ENCODE measurements at regions not wholly inside any gene's neighbourhood (a gene's known extent, or its start where the extent isn't known, plus 50 kb on each side); places are given as distances from the start of the nearest gene placed in this dataset.

DNA sequence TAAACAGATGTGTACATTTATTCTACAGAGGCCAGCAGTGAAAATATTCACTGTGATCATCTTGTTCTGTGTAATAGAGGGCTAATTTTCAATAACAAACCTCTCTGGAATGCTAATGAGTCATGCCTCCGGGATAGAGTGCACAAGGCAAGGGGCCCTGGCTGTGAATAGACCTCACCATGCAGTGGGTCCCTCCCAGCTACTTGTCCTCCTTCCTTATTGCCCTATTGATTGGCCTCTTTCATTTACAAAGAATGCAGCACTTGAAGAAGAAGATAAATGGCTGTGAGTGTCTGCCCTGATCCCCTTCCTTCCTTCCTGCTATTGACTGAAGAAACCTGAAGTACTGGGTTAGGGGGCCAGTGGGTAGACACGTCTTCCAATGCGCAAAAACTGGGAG, 436.3 kb downstream of the WDR72 start:
- TF ChIP-seq CTCF (IDR thresholded peaks at IDR 0.05; ENCODE audit: low read length), result no peak
- no peak for TF ChIP-seq EZH2 (optimal IDR thresholded peaks at IDR 0.05; ENCODE audit: low read depth, low read length)
- TF ChIP-seq EZH2phosphoT487 (IDR thresholded peaks at IDR 0.05; ENCODE audit: low read length), result no peak

Measured in MM.1S (cell line).